Muscle layer of colon (tissue), 2 donors: ENCODE measurements at regions not wholly inside any gene's neighbourhood (a gene's known extent, or its start where the extent isn't known, plus 50 kb on each side); places are given as distances from the start of the nearest gene placed in this dataset.

Experiments
- H3K27ac ChIP-seq: one replicate; pipeline ENCODE4 v1.7.0; 2013; ENCODE audit warnings: low read depth, mild to moderate bottlenecking, low read length, moderate library complexity
- H3K27me3 ChIP-seq, 2 donors: one replicate each; pipeline ENCODE4 v1.7.0; 2013; ENCODE audit warnings: low read length in 2 of 2, mild to moderate bottlenecking in 2 of 2; ENCODE audit not compliant: insufficient read depth in 2 of 2, control insufficient read depth in 1 of 2
- H3K36me3 ChIP-seq: one replicate; pipeline ENCODE4 v1.7.0; 2013; ENCODE audit warnings: mild to moderate bottlenecking, low read length; ENCODE audit not compliant: insufficient read depth
- H3K4me1 ChIP-seq: one replicate; pipeline ENCODE4 v1.7.0; 2013; ENCODE audit warnings: mild to moderate bottlenecking, low read length; ENCODE audit not compliant: insufficient read depth
- H3K4me3 ChIP-seq, 2 donors: one replicate each; pipeline ENCODE4 v1.7.0; 2013; ENCODE audit warnings: low read length in 2 of 2, low read depth in 1 of 2, mild to moderate bottlenecking in 1 of 2, moderate library complexity in 1 of 2
- H3K9ac ChIP-seq: one replicate; pipeline ENCODE4 v1.7.0; 2013; ENCODE audit warnings: low read length
- H3K9me3 ChIP-seq: one replicate; pipeline ENCODE4 v1.7.0; 2013; ENCODE audit warnings: mild to moderate bottlenecking, low read length
- donor health status: abdominal sarcoma.
- donor health status: Adenocarcinoma of cecum.

DNA sequence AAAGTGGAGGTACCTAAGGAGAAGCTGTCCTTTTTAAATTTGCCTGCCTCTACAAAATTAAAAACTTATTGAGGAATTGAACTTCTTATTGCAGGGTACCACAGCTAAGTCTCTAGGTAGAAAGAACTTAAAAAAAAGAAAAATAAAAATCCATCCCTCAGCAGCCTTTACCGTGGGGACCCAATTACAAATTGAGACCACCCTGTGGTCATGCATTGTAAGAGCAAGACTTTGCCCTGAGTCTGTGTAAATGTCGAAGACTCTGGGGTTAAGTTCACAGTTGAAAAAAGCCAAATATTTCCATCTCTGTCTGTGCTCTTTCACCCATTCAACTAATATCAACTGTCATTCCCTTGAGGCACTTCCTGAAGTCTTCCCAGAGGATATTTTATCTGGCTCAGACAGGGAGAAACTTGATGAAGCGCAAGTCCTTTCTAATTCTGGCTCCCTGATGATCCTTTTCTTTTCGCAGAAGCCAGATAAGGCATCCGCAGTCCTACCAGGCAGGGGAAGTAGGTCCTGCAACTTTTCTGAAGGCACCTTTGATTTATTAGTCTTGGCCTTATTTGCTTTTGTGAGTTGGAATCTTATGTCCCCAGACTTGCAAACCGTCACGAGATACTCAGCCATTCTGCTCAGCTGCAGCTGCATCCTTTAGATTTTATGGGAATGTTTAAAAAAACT lies 323.8 kb upstream of the WWC1 start:
- Histone ChIP-seq H3K4me3 (no peak overlapping the region), H3K27ac (no peak overlapping the region), H3K9me3 (no peaks in the 10 kb centered on the region), H3K36me3 (no peaks in the 10 kb centered on the region), H3K4me1 (peaks cover 4% of the 10 kb centered on the region), H3K27me3 (no peaks in the 10 kb centered on the region), H3K9ac (no peak overlapping the region)

DNA sequence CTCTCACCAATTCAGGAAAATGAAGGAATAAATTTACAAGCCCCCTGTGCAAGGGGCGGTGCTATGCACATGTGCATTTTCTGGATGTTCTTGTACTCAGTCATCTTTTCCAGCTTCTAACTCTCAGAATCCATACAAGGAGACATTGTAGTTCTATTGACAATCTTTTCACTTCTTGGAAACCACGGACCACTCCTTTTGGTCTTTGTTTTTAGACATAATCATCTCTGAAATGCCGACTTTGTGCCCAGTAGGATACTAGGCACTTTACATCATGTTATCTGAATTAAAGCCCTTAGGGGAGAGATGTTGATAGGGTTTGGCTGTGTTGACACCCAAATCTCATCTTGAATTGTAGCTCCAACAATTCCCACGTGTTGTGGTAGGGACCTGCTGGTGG lies 322.6 kb upstream of the WWC1 start:
- no peaks in the 10 kb centered on the region for H3K9me3 ChIP-seq
- no peak overlapping the region for H3K9ac ChIP-seq
- peaks cover 4% of the 10 kb centered on the region for H3K4me1 ChIP-seq
- no peak overlapping the region for H3K27ac ChIP-seq
- no peak overlapping the region for H3K4me3 ChIP-seq
- H3K27me3 ChIP-seq = no peaks in the 10 kb centered on the region
- no peaks in the 10 kb centered on the region for H3K36me3 ChIP-seq

GRCh38 chr5:167969998-167970397 lies 321.4 kb upstream of the WWC1 start:
- Histone ChIP-seq H3K36me3 (no peaks in the 10 kb centered on the region), H3K4me1 (peaks cover 4% of the 10 kb centered on the region), H3K9me3 (no peaks in the 10 kb centered on the region), H3K27ac (no peak overlapping the region), H3K9ac (no peak overlapping the region), H3K4me3 (no peak overlapping the region), H3K27me3 (no peaks in the 10 kb centered on the region)

DNA sequence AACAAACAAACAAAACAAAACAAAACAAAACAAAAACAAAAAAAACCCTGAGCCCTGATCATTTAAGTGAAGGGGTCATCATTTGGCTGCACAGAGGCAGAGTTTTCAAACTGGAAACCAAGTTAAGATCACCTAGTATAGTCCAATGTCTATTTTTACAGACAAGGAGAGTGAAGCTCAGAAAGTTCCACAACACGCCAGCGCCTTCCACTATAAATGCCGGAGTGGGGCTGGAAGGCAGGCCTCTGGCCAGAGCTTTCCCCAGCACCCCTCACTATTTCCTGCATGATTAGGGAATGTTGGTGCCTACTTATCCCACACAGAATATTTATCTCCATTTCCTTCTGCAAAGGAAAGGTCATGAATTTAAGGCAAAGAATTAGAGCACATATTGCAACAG lies 319.7 kb upstream of the WWC1 start:
- Histone ChIP-seq H3K4me3 (no peak overlapping the region), H3K4me1 (peaks cover 4% of the 10 kb centered on the region), H3K9me3 (no peaks in the 10 kb centered on the region), H3K9ac (no peak overlapping the region), H3K36me3 (no peaks in the 10 kb centered on the region), H3K27ac (no peak overlapping the region), H3K27me3 (no peaks in the 10 kb centered on the region)

DNA sequence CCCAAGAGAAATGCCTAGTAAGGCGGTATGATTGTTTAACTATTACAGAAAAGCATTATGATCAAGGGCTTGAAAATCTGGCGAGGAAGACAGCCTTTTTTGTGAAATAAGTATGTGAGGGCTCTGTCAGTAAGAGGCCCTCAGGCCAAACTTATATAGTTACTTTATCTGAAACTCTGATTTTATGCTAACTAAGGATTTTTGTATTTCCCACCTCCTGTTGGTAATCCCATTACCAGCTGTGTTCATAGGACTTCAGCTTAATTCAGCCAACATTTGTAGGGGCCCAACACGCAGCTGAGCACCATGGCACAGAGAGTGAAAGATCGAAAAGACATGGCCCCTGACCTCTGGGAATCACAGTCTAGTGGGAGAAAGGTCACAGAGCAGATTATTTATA lies 318.3 kb upstream of the WWC1 start:
- no peaks in the 10 kb centered on the region for H3K9me3 ChIP-seq
- no peak overlapping the region for H3K9ac ChIP-seq
- H3K4me3 ChIP-seq = no peak overlapping the region
- H3K27me3 ChIP-seq = no peaks in the 10 kb centered on the region
- H3K4me1 ChIP-seq = no peaks in the 10 kb centered on the region
- H3K27ac ChIP-seq = no peak overlapping the region
- H3K36me3 ChIP-seq = no peaks in the 10 kb centered on the region

GRCh38 chr5:167984951-167985350 lies 306.5 kb upstream of the WWC1 start:
- Histone ChIP-seq H3K9ac (no peak overlapping the region), H3K4me3 (no peak overlapping the region), H3K4me1 (no peaks in the 10 kb centered on the region), H3K36me3 (no peaks in the 10 kb centered on the region), H3K9me3 (no peaks in the 10 kb centered on the region), H3K27me3 (no peaks in the 10 kb centered on the region), H3K27ac (no peak overlapping the region)

DNA sequence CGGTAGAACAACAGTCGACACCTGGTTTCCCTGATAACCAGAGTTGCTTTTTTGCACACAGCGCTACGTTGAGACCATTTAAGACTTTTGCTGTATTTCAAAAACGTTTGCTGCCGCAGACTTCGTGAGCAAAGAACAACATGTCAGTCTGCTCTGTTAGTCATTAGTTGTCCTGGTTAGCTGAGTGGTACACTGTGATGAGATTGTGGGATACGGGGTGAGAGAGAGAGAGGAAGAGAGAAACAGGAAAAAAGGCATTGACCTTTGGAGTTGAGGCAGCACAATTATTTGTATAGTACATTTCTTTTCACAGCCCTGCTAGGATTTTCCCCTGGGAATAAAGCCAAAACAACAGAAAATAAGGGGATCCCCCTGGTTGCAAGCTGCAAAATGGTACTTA lies 306.1 kb upstream of the WWC1 start:
- Histone ChIP-seq H3K36me3 (no peaks in the 10 kb centered on the region), H3K4me1 (no peaks in the 10 kb centered on the region), H3K27ac (no peak overlapping the region), H3K4me3 (no peak overlapping the region), H3K9me3 (no peaks in the 10 kb centered on the region), H3K9ac (no peak overlapping the region), H3K27me3 (no peaks in the 10 kb centered on the region)

GRCh38 chr5:167987490-167988280 lies 303.8 kb upstream of the WWC1 start:
- Histone ChIP-seq H3K9ac (no peak overlapping the region), H3K36me3 (no peaks in the 10 kb centered on the region), H3K27me3 (no peaks in the 10 kb centered on the region), H3K27ac (no peak overlapping the region), H3K9me3 (no peaks in the 10 kb centered on the region), H3K4me3 (no peak overlapping the region), H3K4me1 (no peaks in the 10 kb centered on the region)

DNA sequence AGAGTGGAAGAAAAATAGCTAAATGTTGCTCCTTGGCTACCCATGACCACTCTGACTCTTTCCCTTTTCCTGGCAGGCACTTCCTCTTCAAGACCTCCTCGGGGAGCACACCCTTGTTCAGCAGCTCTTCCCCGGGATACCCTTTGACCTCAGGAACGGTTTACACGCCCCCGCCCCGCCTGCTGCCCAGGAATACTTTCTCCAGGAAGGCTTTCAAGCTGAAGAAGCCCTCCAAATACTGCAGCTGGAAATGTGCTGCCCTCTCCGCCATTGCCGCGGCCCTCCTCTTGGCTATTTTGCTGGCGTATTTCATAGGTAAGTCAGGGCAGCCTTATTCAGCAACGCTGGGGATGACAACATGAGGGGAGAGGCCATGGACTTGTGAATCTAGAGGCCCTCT lies 298.6 kb upstream of the WWC1 start:
- H3K4me1 ChIP-seq = no peaks in the 10 kb centered on the region
- no peaks in the 10 kb centered on the region for H3K27me3 ChIP-seq
- H3K4me3 ChIP-seq = no peak overlapping the region
- H3K9ac ChIP-seq = no peak overlapping the region
- no peaks in the 10 kb centered on the region for H3K36me3 ChIP-seq
- H3K27ac ChIP-seq = no peak overlapping the region
- no peaks in the 10 kb centered on the region for H3K9me3 ChIP-seq

DNA sequence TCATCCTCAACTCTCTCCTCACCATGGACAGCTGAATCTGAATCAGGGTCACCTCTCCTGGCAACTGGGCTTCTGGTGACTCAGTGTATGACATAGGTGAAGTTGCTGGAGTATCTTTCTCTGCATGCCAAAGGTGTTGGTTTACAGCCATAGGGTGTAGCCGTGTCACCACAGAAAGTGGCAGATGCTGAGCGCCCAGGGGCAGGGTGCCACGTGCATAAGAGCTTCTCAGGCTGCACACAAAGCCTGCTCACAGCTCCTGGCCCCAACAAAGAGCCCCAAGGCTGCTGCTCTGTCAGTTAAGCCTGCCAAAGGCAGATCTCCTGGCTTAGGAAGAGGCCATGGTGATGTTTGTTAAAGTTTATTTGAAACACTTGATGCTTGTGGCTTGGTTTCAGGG lies 297.7 kb upstream of the WWC1 start:
- Histone ChIP-seq H3K9me3 (no peaks in the 10 kb centered on the region), H3K4me1 (no peaks in the 10 kb centered on the region), H3K9ac (no peak overlapping the region), H3K27me3 (no peaks in the 10 kb centered on the region), H3K4me3 (no peak overlapping the region), H3K36me3 (no peaks in the 10 kb centered on the region), H3K27ac (no peak overlapping the region)

GRCh38 chr5:167995844-167996425 lies 295.5 kb upstream of the WWC1 start:
- Histone ChIP-seq H3K4me3 (no peak overlapping the region), H3K36me3 (no peaks in the 10 kb centered on the region), H3K9me3 (no peaks in the 10 kb centered on the region), H3K27me3 (no peaks in the 10 kb centered on the region), H3K27ac (no peak overlapping the region), H3K9ac (no peak overlapping the region), H3K4me1 (no peaks in the 10 kb centered on the region)
